Caco-2 (cell line): ENCODE measurements at regions not wholly inside any gene's neighbourhood (a gene's known extent, or its start where the extent isn't known, plus 50 kb on each side); places are given as distances from the start of the nearest gene placed in this dataset.
A peak's percentile ranks its signal among the peaks of the same experiment; 100 is the strongest.

Experiments
- BruUV-seq: library from RNA; stranded (reverse); fragments of 400-500 nt; replicated peaks from 2 replicates; lab custom pipeline; 2021; lab: Mats Ljungman, UMichigan
- CTCF ChIA-PET: fragments of 300-600 bp; sonication (Branson Sonifier 250); formaldehyde crosslinking; loops from one replicate; lab custom pipeline; 2022; ENCODE audit warnings: antibody characterized with exemption; lab: Charles Lee
- POLR2A ChIA-PET: fragments of 300-600 bp; sonication (Branson Sonifier 250); formaldehyde crosslinking; loops from one replicate; lab custom pipeline; 2022; ENCODE audit warnings: antibody characterized with exemption; lab: Charles Lee
- DNase-seq, 2 experiments: peaks; one replicate each; pipeline versions ENCODE4 v3.0.0 to v3.0.0-alpha.2; 2020 to 2022
- H3K27me3 ChIP-seq: replicated peaks from 2 replicates; pipeline ENCODE4 v1.6.0; 2011; ENCODE audit warnings: low read length; ENCODE audit not compliant: control insufficient read depth, insufficient read depth
- H3K36me3 ChIP-seq: 2 replicates; pipeline ENCODE4 v1.5.1; 2011; ENCODE audit warnings: low read length; ENCODE audit not compliant: control insufficient read depth, insufficient read depth
- H3K4me1 ChIP-seq: fragments of 250-450 bp; sonication (Bioruptor Pico); 2 replicates; pipeline ENCODE4 v1.5.1; 2020; ENCODE audit warnings: mild to moderate bottlenecking
- H3K4me3 ChIP-seq: 2 replicates; pipeline ENCODE4 v1.5.1; 2011; ENCODE audit warnings: low read depth, mild to moderate bottlenecking, control low read depth, low read length
- H3K9me3 ChIP-seq: fragments of 250-450 bp; sonication (Bioruptor Pico); 2 replicates; pipeline ENCODE4 v1.5.1; 2020; ENCODE audit warnings: mild to moderate bottlenecking, moderate library complexity
- H3K27ac Mint-ChIP-seq: one replicate; pipeline ENCODE4 v1.8.0; 2022; ENCODE audit warnings: mixed read lengths; ENCODE audit not compliant: unreplicated experiment
- H3K27me3 Mint-ChIP-seq: one replicate; pipeline ENCODE4 v1.8.0; 2022; ENCODE audit warnings: mixed read lengths; ENCODE audit not compliant: insufficient read depth, unreplicated experiment
- H3K36me3 Mint-ChIP-seq: one replicate; pipeline ENCODE4 v1.8.0; 2022; ENCODE audit warnings: mild to moderate bottlenecking, mixed read lengths; ENCODE audit not compliant: insufficient read depth, unreplicated experiment
- H3K4me1 Mint-ChIP-seq: one replicate; pipeline ENCODE4 v1.8.0; 2022; ENCODE audit warnings: low read depth, mixed read lengths; ENCODE audit not compliant: unreplicated experiment
- H3K4me3 Mint-ChIP-seq: one replicate; pipeline ENCODE4 v1.8.0; 2022; ENCODE audit warnings: mild to moderate bottlenecking, moderate library complexity, mixed read lengths; ENCODE audit not compliant: unreplicated experiment
- H3K9me3 Mint-ChIP-seq: one replicate; pipeline ENCODE4 v1.8.0; 2022; ENCODE audit warnings: mixed read lengths; ENCODE audit not compliant: unreplicated experiment
- intact Hi-C: fragments of 100-400 bp; cut with micrococcal nuclease; formaldehyde crosslinking; loops from one replicate; pipeline ENCODE4 v1.10.0; 2022; ENCODE audit not compliant: unreplicated experiment
- TF ChIP-seq, protein P1 (sequence below), 2 experiments: fragments of 200-600 bp in 1 of 2; IDR thresholded peaks; 1 replicate in 1 of 2; 2 replicates in 1 of 2; pipeline versions ENCODE4 v1.5.1 to v1.8.0; 2011 to 2022; ENCODE audit warnings: antibody characterized with exemption in 1 of 2, control low read depth in 1 of 2, inconsistent platforms in 1 of 2, low read depth in 1 of 2, low read length in 1 of 2, mild to moderate bottlenecking in 1 of 2, moderate library complexity in 1 of 2; ENCODE audit not compliant: insufficient read depth in 1 of 2, severe bottlenecking in 1 of 2, unreplicated experiment in 1 of 2

DNA sequence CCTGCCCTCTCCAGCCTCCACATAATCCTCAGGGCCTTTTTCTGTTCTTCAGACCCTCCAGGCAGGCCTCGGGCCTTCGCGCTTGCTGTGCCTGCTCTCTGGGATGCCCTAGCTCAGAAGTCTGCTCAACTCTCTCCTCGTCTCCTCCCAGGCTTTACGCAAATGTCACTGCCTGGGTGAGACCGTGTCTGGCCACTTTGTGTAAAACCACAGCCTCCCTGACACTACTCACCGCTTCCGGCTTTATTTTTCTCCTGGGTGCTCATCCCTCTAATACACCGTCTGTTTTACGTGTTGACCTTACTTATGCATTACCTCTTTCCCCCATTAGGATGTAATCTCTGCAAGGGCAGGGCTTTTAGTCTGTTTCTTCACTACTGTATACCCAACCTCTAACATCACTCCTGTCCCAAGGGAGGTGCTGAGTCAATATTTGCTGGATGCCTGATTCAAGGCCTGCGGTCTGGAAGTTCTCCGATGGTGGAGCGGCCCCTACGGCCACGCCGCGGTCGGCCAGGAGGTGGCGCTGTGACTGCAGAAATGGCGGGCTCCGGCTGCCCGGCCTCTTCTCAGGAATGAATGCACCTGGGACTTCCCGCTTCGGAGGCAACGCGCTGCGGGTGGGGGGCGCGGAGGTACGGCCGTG, 58.2 kb upstream of the THY1 start:
- TF ChIP-seq, protein P1, sequence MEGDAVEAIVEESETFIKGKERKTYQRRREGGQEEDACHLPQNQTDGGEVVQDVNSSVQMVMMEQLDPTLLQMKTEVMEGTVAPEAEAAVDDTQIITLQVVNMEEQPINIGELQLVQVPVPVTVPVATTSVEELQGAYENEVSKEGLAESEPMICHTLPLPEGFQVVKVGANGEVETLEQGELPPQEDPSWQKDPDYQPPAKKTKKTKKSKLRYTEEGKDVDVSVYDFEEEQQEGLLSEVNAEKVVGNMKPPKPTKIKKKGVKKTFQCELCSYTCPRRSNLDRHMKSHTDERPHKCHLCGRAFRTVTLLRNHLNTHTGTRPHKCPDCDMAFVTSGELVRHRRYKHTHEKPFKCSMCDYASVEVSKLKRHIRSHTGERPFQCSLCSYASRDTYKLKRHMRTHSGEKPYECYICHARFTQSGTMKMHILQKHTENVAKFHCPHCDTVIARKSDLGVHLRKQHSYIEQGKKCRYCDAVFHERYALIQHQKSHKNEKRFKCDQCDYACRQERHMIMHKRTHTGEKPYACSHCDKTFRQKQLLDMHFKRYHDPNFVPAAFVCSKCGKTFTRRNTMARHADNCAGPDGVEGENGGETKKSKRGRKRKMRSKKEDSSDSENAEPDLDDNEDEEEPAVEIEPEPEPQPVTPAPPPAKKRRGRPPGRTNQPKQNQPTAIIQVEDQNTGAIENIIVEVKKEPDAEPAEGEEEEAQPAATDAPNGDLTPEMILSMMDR (IDR thresholded peaks at IDR 0.05; ENCODE audit: insufficient read depth in 1 of 2, low read depth in 1 of 2, low read length in 1 of 2, severe bottlenecking in 1 of 2, unreplicated experiment in 1 of 2): peak; percentile 99 to 100
- Histone ChIP-seq H3K27me3 (no peaks in the 10 kb centered on the region; the same call in 1 of the 2 replicates), H3K4me1 (peaks cover 5% of the 10 kb centered on the region; the same call in 1 of the 2 replicates), H3K4me3 (no peak overlapping the region), H3K9me3 (no peaks in the 10 kb centered on the region), H3K36me3 (no peaks in the 10 kb centered on the region)
- ChIA-PET POLR2A (no interaction called here), CTCF (interaction anchor here (0.6 to 1.3 kb wide), 3 partner anchors 53 to 546 kb away, joined by 3 to 5 read pairs (median 4); no protein-coding TSS in a partner anchor)
- DNase-seq: peak; percentile 93 to 99
- Mint-ChIP-seq H3K27ac (peak overlapping the region; percentile 16), H3K4me1 (peaks cover 8% of the 10 kb centered on the region), H3K9me3 (no peaks in the 10 kb centered on the region), H3K27me3 (peaks cover 13% of the 10 kb centered on the region), H3K36me3 (no peaks in the 10 kb centered on the region), H3K4me3 (no peak overlapping the region)
- intact Hi-C loops: loop anchor here (1.0 kb wide), 5 partner anchors 53 to 627 kb away; partner anchors contain the start of gene NECTIN1
- no TSS peak for BruUV-seq

DNA sequence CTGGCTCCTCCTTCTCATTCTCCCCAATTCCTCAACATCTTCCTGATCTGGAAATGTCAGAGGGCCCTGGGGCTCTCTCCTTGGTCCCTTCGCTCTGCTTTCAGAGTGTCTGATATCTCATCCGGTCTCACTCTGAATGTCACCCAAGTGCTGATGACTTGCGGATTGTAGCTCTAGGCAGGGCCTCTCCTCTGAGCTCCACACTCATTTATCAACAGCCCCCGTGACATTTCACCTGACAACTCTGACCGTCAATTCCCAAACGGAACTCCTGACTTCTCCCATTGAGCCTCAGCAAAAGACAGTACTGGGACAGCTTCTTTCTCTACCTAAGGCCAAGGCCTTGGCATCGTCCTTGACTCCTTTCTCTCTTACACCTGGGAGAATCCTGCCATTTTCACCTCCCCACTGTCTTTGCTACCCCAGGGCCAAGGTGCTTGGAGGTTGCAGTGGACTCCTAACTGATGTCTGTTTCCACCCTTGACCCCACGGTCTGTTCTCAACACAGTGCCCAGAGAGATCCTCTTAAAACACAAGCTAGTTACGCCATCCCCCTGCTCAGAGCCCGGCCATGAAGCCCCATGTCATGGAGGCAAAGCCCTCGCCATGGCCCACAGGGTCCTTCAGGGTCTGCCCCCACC, 57.5 kb upstream of the THY1 start:
- Histone ChIP-seq H3K27me3 (no peaks in the 10 kb centered on the region), H3K36me3 (no peaks in the 10 kb centered on the region), H3K4me3 (no peak overlapping the region), H3K9me3 (no peaks in the 10 kb centered on the region), H3K4me1 (peaks cover 5% of the 10 kb centered on the region; the same call in 1 of the 2 replicates)
- peaks cover 8% of the 10 kb centered on the region for H3K4me1 Mint-ChIP-seq
- peaks cover 16% of the 10 kb centered on the region for H3K27me3 Mint-ChIP-seq
- no TSS peak for BruUV-seq
- no peaks in the 10 kb centered on the region for H3K36me3 Mint-ChIP-seq
- TF ChIP-seq, protein P1 (IDR thresholded peaks at IDR 0.05; ENCODE audit: insufficient read depth in 1 of 2, low read depth in 1 of 2, low read length in 1 of 2, severe bottlenecking in 1 of 2, unreplicated experiment in 1 of 2): no peak
- peak overlapping the region; percentile 16 for H3K27ac Mint-ChIP-seq
- POLR2A ChIA-PET: no interaction called here
- peak in 1 of 2 experiments; percentile 29 for DNase-seq
- CTCF ChIA-PET: interaction anchor here (0.7 kb wide), 1 partner anchor 54 kb away, joined by 5 read pairs; no protein-coding TSS in a partner anchor
- no peak overlapping the region for H3K4me3 Mint-ChIP-seq
- intact Hi-C loops: loop anchor here (1.0 kb wide), 5 partner anchors 54 to 628 kb away; partner anchors contain the start of gene NECTIN1
- H3K9me3 Mint-ChIP-seq: no peaks in the 10 kb centered on the region

DNA sequence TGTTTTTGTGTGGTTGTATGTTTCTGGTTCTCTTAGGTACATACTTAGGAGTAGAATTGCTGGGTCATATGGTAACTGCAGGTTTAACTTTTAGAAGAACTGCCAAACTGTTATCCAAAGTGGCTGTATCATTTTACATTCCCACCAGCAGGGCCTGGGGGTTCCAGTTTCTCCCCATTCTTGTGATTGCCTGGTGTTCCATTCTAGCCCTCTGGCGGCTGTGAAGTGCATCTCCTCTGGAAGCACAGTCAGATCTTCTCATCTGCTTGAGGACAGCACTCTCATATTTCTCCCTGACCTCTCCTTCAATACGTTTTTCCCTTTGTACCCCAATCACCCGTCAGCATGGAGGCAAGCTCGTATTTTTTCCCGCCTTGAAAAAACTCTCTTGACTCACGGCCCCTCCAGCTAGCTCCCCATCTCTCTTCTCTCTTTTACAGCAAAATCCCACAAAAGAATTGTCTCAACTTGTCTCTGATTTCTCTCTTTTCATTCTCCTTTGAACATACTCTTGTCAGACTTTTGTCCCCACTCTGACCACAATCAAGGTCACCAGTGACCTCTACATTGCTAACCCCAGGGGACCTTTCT, 56.8 kb upstream of the THY1 start:
- peak; percentile 68 to 74 for DNase-seq
- H3K36me3 Mint-ChIP-seq: no peaks in the 10 kb centered on the region
- Histone ChIP-seq H3K27me3 (no peaks in the 10 kb centered on the region), H3K4me3 (no peak overlapping the region), H3K4me1 (peaks cover 5% of the 10 kb centered on the region; the same call in 1 of the 2 replicates), H3K36me3 (no peaks in the 10 kb centered on the region), H3K9me3 (no peaks in the 10 kb centered on the region)
- BruUV-seq: no TSS peak
- no peak overlapping the region for H3K27ac Mint-ChIP-seq
- H3K9me3 Mint-ChIP-seq: no peaks in the 10 kb centered on the region
- ChIA-PET CTCF (interaction anchor here (0.6 kb wide), 1 partner anchor 22 kb away, joined by 3 read pairs; no protein-coding TSS in a partner anchor), POLR2A (interaction anchor here (0.5 kb wide), 1 partner anchor 282 kb away, joined by 3 read pairs; no protein-coding TSS in a partner anchor)
- TF ChIP-seq, protein P1 (IDR thresholded peaks at IDR 0.05; ENCODE audit: insufficient read depth in 1 of 2, low read depth in 1 of 2, low read length in 1 of 2, severe bottlenecking in 1 of 2, unreplicated experiment in 1 of 2): peak; percentile 87 to 95
- peaks cover 8% of the 10 kb centered on the region for H3K4me1 Mint-ChIP-seq
- H3K4me3 Mint-ChIP-seq: no peak overlapping the region
- peaks cover 16% of the 10 kb centered on the region for H3K27me3 Mint-ChIP-seq
- intact Hi-C loops: no loop called here
